AG04449 (cell line): ENCODE measurements at regions not wholly inside any gene's neighbourhood (a gene's known extent, or its start where the extent isn't known, plus 50 kb on each side); places are given as distances from the start of the nearest gene placed in this dataset.
"Not testable (repeated sequence)": the region's sequence is repeated elsewhere in the genome, so short reads cannot be mapped to it uniquely, and the experiment has no call there.

Experiments
- CTCF ChIA-PET: fragments of 350-600 bp; formaldehyde crosslinking; extraction: SDS; loops from one replicate; lab custom pipeline; 2021; ENCODE audit warnings: antibody characterized with exemption; lab: Yijun Ruan, JAX
- POLR2A ChIA-PET: fragments of 400-600, 350-600 bp; formaldehyde crosslinking; extraction: SDS; loops from one replicate; lab custom pipeline; 2020; ENCODE audit warnings: antibody characterized with exemption, inconsistent platforms; lab: Yijun Ruan, JAX
- DNase-seq: peaks from one replicate; pipeline ENCODE4 v3.0.0-alpha.2; 2010; ENCODE audit warnings: low read depth, low spot score
- H3K4me3 ChIP-seq: 2 replicates; pipeline ENCODE4 v1.5.1; 2011; ENCODE audit warnings: low read depth, mild to moderate bottlenecking, control low read depth, low read length
- CTCF ChIP-seq: IDR thresholded peaks from one replicate; pipeline ENCODE4 v1.5.1; 2011; ENCODE audit warnings: mild to moderate bottlenecking, moderate library complexity, low read length, control low read depth, inconsistent platforms; ENCODE audit not compliant: insufficient read depth; ENCODE audit errors: missing control alignments

GRCh38 chr1:88330201-88330600, 353.9 kb upstream of the PKN2 start:
- ChIA-PET CTCF (no interaction called here), POLR2A (no interaction called here)
- no peak for TF ChIP-seq CTCF
- H3K4me3 ChIP-seq = no peak overlapping the region
- DNase-seq = no peak

- H3K4me3 ChIP-seq = no peak overlapping the region
- POLR2A ChIA-PET = no interaction called here
- CTCF ChIA-PET = no interaction called here
- no peak for TF ChIP-seq CTCF
- no peak for DNase-seq
These were observed 350.9 kb upstream of the PKN2 start for GRCh38 chr1:88333086-88333695.

GRCh38 chr1:88341447-88341846, 342.6 kb upstream of the PKN2 start:
- no peak overlapping the region for H3K4me3 ChIP-seq
- ChIA-PET CTCF (no interaction called here), POLR2A (no interaction called here)
- no peak for TF ChIP-seq CTCF
- DNase-seq = no peak

- CTCF ChIA-PET, POLR2A ChIA-PET, DNase-seq, H3K4me3 ChIP-seq: not testable (repeated sequence)
These were observed 342.0 kb upstream of the PKN2 start for GRCh38 chr1:88342081-88342480.

GRCh38 chr1:88350648-88351047, 333.4 kb upstream of the PKN2 start:
- POLR2A ChIA-PET = no interaction called here
- CTCF ChIA-PET = no interaction called here
- no peak for DNase-seq
- no peak for TF ChIP-seq CTCF
- H3K4me3 ChIP-seq = no peak overlapping the region

GRCh38 chr1:88351960-88352359, 332.1 kb upstream of the PKN2 start:
- POLR2A ChIA-PET = no interaction called here
- CTCF ChIA-PET = no interaction called here
- no peak for DNase-seq
- TF ChIP-seq CTCF = no peak
- no peak overlapping the region for H3K4me3 ChIP-seq

GRCh38 chr1:88354256-88354655, 329.8 kb upstream of the PKN2 start:
- H3K4me3 ChIP-seq = no peak overlapping the region
- CTCF ChIA-PET = no interaction called here
- POLR2A ChIA-PET = no interaction called here
- no peak for DNase-seq
- no peak for TF ChIP-seq CTCF
